ENCODE measurements at regions not wholly inside any gene's neighbourhood (a gene's known extent, or its start where the extent isn't known, plus 50 kb on each side); places are given as distances from the start of the nearest gene placed in this dataset.
A peak's percentile ranks its signal among the peaks of the same experiment; 100 is the strongest.
"Not testable (repeated sequence)": the region's sequence is repeated elsewhere in the genome, so short reads cannot be mapped to it uniquely, and the experiment has no call there.

- no peaks in the 10 kb centered on the region for H3K4me1 ChIP-seq (ENCODE audit: low read depth)
- ATAC-seq = no peak
- no peaks in the 10 kb centered on the region for H3K36me3 ChIP-seq (ENCODE audit: low read depth)
- no peak for TF ChIP-seq CTCF (IDR thresholded peaks at IDR 0.05)
- no peak for DNase-seq
- H3K4me3 ChIP-seq = no peak overlapping the region
- intact Hi-C loops (cut with DNase I, micrococcal nuclease) = no loop called here
- H3K9me3 ChIP-seq = no peaks in the 10 kb centered on the region
Measured at GRCh38 chr6:22133357-22133756, 163.5 kb downstream of the PRL start.

GRCh38 chr6:22134308-22134707 lies 162.5 kb downstream of the PRL start:
- intact Hi-C loops (cut with DNase I, micrococcal nuclease) = no loop called here
- no peaks in the 10 kb centered on the region for H3K4me1 ChIP-seq (ENCODE audit: low read depth)
- DNase-seq (no peak), ATAC-seq (no peak)
- H3K4me3 ChIP-seq = no peak overlapping the region
- no peak for TF ChIP-seq CTCF (IDR thresholded peaks at IDR 0.05)
- H3K36me3 ChIP-seq (ENCODE audit: low read depth) = no peaks in the 10 kb centered on the region
- no peaks in the 10 kb centered on the region for H3K9me3 ChIP-seq

GRCh38 chr6:22135395-22135794 lies 161.4 kb downstream of the PRL start:
- TF ChIP-seq CTCF (IDR thresholded peaks at IDR 0.05) = no peak
- H3K4me3 ChIP-seq = no peak overlapping the region
- ATAC-seq (no peak), DNase-seq (no peak)
- no peaks in the 10 kb centered on the region for H3K36me3 ChIP-seq (ENCODE audit: low read depth)
- intact Hi-C loops (cut with DNase I, micrococcal nuclease) = no loop called here
- no peaks in the 10 kb centered on the region for H3K4me1 ChIP-seq (ENCODE audit: low read depth)
- no peaks in the 10 kb centered on the region for H3K9me3 ChIP-seq

- H3K4me3 ChIP-seq; H3K9me3 ChIP-seq; H3K36me3 ChIP-seq (ENCODE audit: low read depth); intact Hi-C loops (cut with DNase I, micrococcal nuclease); H3K4me1 ChIP-seq (ENCODE audit: low read depth); DNase-seq; ATAC-seq: not testable (repeated sequence)
Measured at GRCh38 chr6:22140736-22141135, 156.1 kb downstream of the PRL start.

GRCh38 chr6:22141241-22141745 lies 155.5 kb downstream of the PRL start:
- TF ChIP-seq CTCF (IDR thresholded peaks at IDR 0.05) = no peak
- ATAC-seq (peak; percentile 43), DNase-seq (peak in 1 of 3 donors; percentile 12)
- Histone ChIP-seq H3K4me3 (no peak overlapping the region), H3K36me3 (ENCODE audit: low read depth) (no peaks in the 10 kb centered on the region), H3K9me3 (no peaks in the 10 kb centered on the region), H3K4me1 (ENCODE audit: low read depth) (no peaks in the 10 kb centered on the region)
- intact Hi-C loops (cut with DNase I, micrococcal nuclease) = no loop called here

- intact Hi-C loops (cut with DNase I, micrococcal nuclease) = no loop called here
- Histone ChIP-seq H3K4me3 (no peak overlapping the region), H3K9me3 (no peaks in the 10 kb centered on the region), H3K36me3 (ENCODE audit: low read depth) (no peaks in the 10 kb centered on the region), H3K4me1 (ENCODE audit: low read depth) (peaks cover 6% of the 10 kb centered on the region)
- TF ChIP-seq CTCF (IDR thresholded peaks at IDR 0.05) = no peak
- DNase-seq (no peak), ATAC-seq (no peak)
Measured at GRCh38 chr6:22142856-22143255, 154.0 kb downstream of the PRL start.
